H9 (cell line): ENCODE measurements at regions not wholly inside any gene's neighbourhood (a gene's known extent, or its start where the extent isn't known, plus 50 kb on each side); places are given as distances from the start of the nearest gene placed in this dataset.

Experiments used
- DNase-seq: peaks from one replicate; pipeline ENCODE4 v3.0.0-alpha.2; 2017
- H2AFZ ChIP-seq: one replicate; pipeline ENCODE4 v1.6.1; 2013; ENCODE audit warnings: mild to moderate bottlenecking, low read length, control low read depth, moderate library complexity
- H2AK5ac ChIP-seq: 2 replicates; pipeline ENCODE4 v1.6.1; 2013; ENCODE audit warnings: low read length, control low read depth, mixed read lengths; ENCODE audit not compliant: insufficient read length
- H2BK120ac ChIP-seq: one replicate; pipeline ENCODE4 v1.6.1; 2013; ENCODE audit warnings: low read depth, mild to moderate bottlenecking, low read length, control low read depth, inconsistent platforms; ENCODE audit not compliant: poor library complexity, severe bottlenecking
- H2BK12ac ChIP-seq: 2 replicates; pipeline ENCODE4 v1.6.1; 2013; ENCODE audit warnings: low read length, control low read depth, mixed read lengths, low read depth; ENCODE audit not compliant: insufficient read length
- H2BK15ac ChIP-seq: 2 replicates; pipeline ENCODE4 v1.6.1; 2013; ENCODE audit warnings: low read depth, low read length, control low read depth
- H2BK20ac ChIP-seq: one replicate; pipeline ENCODE4 v1.6.1; 2013; ENCODE audit warnings: low read depth, mild to moderate bottlenecking, low read length, control low read depth, inconsistent platforms; ENCODE audit not compliant: poor library complexity, severe bottlenecking
- H2BK5ac ChIP-seq: 2 replicates; pipeline ENCODE4 v1.6.1; 2013; ENCODE audit warnings: low read length, control low read depth, mixed read lengths; ENCODE audit not compliant: insufficient read length
- H3K14ac ChIP-seq: 2 replicates; pipeline ENCODE4 v1.6.1; 2013; ENCODE audit warnings: low read length, control low read depth; ENCODE audit not compliant: insufficient read depth
- H3K18ac ChIP-seq: 2 replicates; pipeline ENCODE4 v1.6.1; 2013; ENCODE audit warnings: low read depth, mild to moderate bottlenecking, mixed read lengths, low read length, control low read depth; ENCODE audit not compliant: insufficient read length
- H3K23ac ChIP-seq: 2 replicates; pipeline ENCODE4 v1.6.1; 2013; ENCODE audit warnings: low read length, control low read depth, mixed read lengths, low read depth; ENCODE audit not compliant: insufficient read length
- H3K23me2 ChIP-seq: 2 replicates; pipeline ENCODE4 v1.6.1; 2013; ENCODE audit warnings: low read depth, mild to moderate bottlenecking, mixed read lengths, low read length, control low read depth; ENCODE audit not compliant: insufficient read length, poor library complexity, severe bottlenecking
- H3K27ac ChIP-seq: 2 replicates; pipeline ENCODE4 v1.5.1; 2013; ENCODE audit warnings: low read length, control low read depth, mixed read lengths, low read depth; ENCODE audit not compliant: insufficient read length
- H3K27me3 ChIP-seq: 2 replicates; pipeline ENCODE4 v1.6.1; 2013; ENCODE audit warnings: low read length, control low read depth, inconsistent platforms; ENCODE audit not compliant: insufficient read depth
- H3K4ac ChIP-seq: 2 replicates; pipeline ENCODE4 v1.6.1; 2013; ENCODE audit warnings: low read depth, mild to moderate bottlenecking, control low read depth, inconsistent platforms, low read length, moderate library complexity
- H3K4me1 ChIP-seq: 2 replicates; pipeline ENCODE4 v1.6.1; 2013; ENCODE audit warnings: low read length, control low read depth, inconsistent platforms; ENCODE audit not compliant: insufficient read depth
- H3K4me2 ChIP-seq: 2 replicates; pipeline ENCODE4 v1.6.1; 2013; ENCODE audit warnings: low read length, control low read depth, mixed read lengths; ENCODE audit not compliant: insufficient read length, insufficient read depth
- H3K56ac ChIP-seq: 2 replicates; pipeline ENCODE4 v1.6.1; 2013; ENCODE audit warnings: low read depth, mild to moderate bottlenecking, mixed read lengths, low read length, control low read depth; ENCODE audit not compliant: insufficient read length
- H3K79me1 ChIP-seq: 2 replicates; pipeline ENCODE4 v1.6.1; 2013; ENCODE audit warnings: low read depth, mild to moderate bottlenecking, moderate library complexity, low read length, control low read depth, inconsistent platforms; ENCODE audit not compliant: insufficient read depth, poor library complexity, severe bottlenecking
- H3K79me2 ChIP-seq: 2 replicates; pipeline ENCODE4 v1.6.1; 2013; ENCODE audit warnings: low read length, control low read depth, inconsistent platforms; ENCODE audit not compliant: insufficient read depth
- H3K9ac ChIP-seq: 2 replicates; pipeline ENCODE4 v1.6.1; 2013; ENCODE audit warnings: low read length, control low read depth, mixed read lengths; ENCODE audit not compliant: insufficient read length; ENCODE audit errors: extremely low read depth
- H3K9me3 ChIP-seq: one replicate; pipeline ENCODE4 v1.6.1; 2013; ENCODE audit warnings: low read depth, low read length, inconsistent platforms; ENCODE audit not compliant: control insufficient read depth
- H3T11ph ChIP-seq: one replicate; pipeline ENCODE4 v1.6.1; 2013; ENCODE audit warnings: mild to moderate bottlenecking, low read length, control low read depth, inconsistent platforms
- H4K20me1 ChIP-seq: one replicate; pipeline ENCODE4 v1.6.1; 2013; ENCODE audit not compliant: control insufficient read depth, insufficient read length, insufficient read depth
- H4K5ac ChIP-seq: 2 replicates; pipeline ENCODE4 v1.6.1; 2013; ENCODE audit warnings: low read depth, mild to moderate bottlenecking, mixed read lengths, low read length, control low read depth; ENCODE audit not compliant: insufficient read length
- H4K8ac ChIP-seq: replicated peaks from 2 replicates; pipeline ENCODE4 v1.6.1; 2013; ENCODE audit warnings: low read length, control low read depth, mixed read lengths, low read depth; ENCODE audit not compliant: insufficient read length
- H4K91ac ChIP-seq: 2 replicates; pipeline ENCODE4 v1.6.1; 2013; ENCODE audit warnings: low read depth, mild to moderate bottlenecking, moderate library complexity, mixed read lengths, low read length, control low read depth; ENCODE audit not compliant: insufficient read length
- H3K27ac Mint-ChIP-seq, 3 experiments: 2 replicates in 2 of 3; 3 replicates in 1 of 3; pipeline ENCODE4 v1.8.0; 2020 to 2021; ENCODE audit warnings: mixed read lengths in 3 of 3, mild to moderate bottlenecking in 1 of 3, moderate library complexity in 1 of 3
- H3K27me3 Mint-ChIP-seq: 2 replicates; pipeline ENCODE4 v1.8.0; 2021; ENCODE audit warnings: low read depth, mild to moderate bottlenecking, moderate library complexity, mixed read lengths
- H3K36me3 Mint-ChIP-seq, 3 experiments: 2 replicates in 2 of 3; 3 replicates in 1 of 3; pipeline ENCODE4 v1.8.0; 2020 to 2021; ENCODE audit warnings: low read depth in 3 of 3, mixed read lengths in 3 of 3; ENCODE audit not compliant: insufficient read depth in 1 of 3
- H3K4me1 Mint-ChIP-seq, 2 experiments: 2 replicates each; pipeline ENCODE4 v1.8.0; 2020; ENCODE audit warnings: mixed read lengths in 2 of 2
- H3K4me3 Mint-ChIP-seq, 2 experiments: 2 replicates in 1 of 2; 3 replicates in 1 of 2; pipeline ENCODE4 v1.8.0; 2020 to 2021; ENCODE audit warnings: mild to moderate bottlenecking in 2 of 2, mixed read lengths in 2 of 2, moderate library complexity in 1 of 2
- H3K9me3 Mint-ChIP-seq, 2 experiments: 2 replicates in 1 of 2; 3 replicates in 1 of 2; pipeline ENCODE4 v1.8.0; 2020; ENCODE audit warnings: mild to moderate bottlenecking in 2 of 2, mixed read lengths in 2 of 2, moderate library complexity in 1 of 2
- TF ChIP-seq, protein P1 (sequence below): fragments of 200-600 bp; sonication (generic); conservative IDR thresholded peaks from 3 replicates; pipeline ENCODE4 v1.8.0; 2021; ENCODE audit warnings: antibody characterized with exemption, mild to moderate bottlenecking

DNA sequence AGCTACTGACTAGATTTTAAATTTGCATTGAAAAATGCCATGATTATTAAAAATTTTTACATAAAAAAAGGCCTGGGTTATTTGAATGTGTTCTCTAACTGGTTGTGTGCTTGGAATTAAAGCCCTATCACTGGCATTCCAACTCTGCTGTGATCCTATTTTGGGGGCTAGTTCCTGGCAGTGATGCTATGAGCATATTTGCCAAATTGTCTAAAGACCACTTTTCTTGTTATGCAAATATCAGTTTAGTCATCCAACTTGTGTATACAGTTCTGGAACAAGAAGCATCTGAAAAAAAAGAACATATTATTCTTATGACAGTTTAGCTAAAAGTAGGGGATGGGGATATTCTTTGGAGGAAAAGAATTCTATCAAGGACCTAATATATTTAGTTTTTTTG, 243.4 kb upstream of the ZNF717 start:
- H4K91ac ChIP-seq = no peak overlapping the region
- H3K56ac ChIP-seq = no peak overlapping the region
- no peak overlapping the region for H2AFZ ChIP-seq
- no peaks in the 10 kb centered on the region for H3K27me3 ChIP-seq
- no peak overlapping the region for H4K8ac ChIP-seq
- H3K9me3 Mint-ChIP-seq = peaks cover 11 to 18% of the 10 kb centered on the region in 2 experiments
- no peaks in the 10 kb centered on the region for H3K79me2 ChIP-seq
- TF ChIP-seq, protein P1, sequence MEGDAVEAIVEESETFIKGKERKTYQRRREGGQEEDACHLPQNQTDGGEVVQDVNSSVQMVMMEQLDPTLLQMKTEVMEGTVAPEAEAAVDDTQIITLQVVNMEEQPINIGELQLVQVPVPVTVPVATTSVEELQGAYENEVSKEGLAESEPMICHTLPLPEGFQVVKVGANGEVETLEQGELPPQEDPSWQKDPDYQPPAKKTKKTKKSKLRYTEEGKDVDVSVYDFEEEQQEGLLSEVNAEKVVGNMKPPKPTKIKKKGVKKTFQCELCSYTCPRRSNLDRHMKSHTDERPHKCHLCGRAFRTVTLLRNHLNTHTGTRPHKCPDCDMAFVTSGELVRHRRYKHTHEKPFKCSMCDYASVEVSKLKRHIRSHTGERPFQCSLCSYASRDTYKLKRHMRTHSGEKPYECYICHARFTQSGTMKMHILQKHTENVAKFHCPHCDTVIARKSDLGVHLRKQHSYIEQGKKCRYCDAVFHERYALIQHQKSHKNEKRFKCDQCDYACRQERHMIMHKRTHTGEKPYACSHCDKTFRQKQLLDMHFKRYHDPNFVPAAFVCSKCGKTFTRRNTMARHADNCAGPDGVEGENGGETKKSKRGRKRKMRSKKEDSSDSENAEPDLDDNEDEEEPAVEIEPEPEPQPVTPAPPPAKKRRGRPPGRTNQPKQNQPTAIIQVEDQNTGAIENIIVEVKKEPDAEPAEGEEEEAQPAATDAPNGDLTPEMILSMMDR = no peak
- H4K5ac ChIP-seq = no peak overlapping the region
- H3K4me1 ChIP-seq = peaks cover 5% of the 10 kb centered on the region
- no peak overlapping the region for H3T11ph ChIP-seq
- no peak overlapping the region for H3K27ac ChIP-seq
- H3K4me3 Mint-ChIP-seq = no peak overlapping the region
- no peaks in the 10 kb centered on the region for H4K20me1 ChIP-seq
- no peak overlapping the region for H3K14ac ChIP-seq
- no peak overlapping the region for H2BK5ac ChIP-seq
- H3K79me1 ChIP-seq = no peaks in the 10 kb centered on the region
- no peak overlapping the region for H2BK120ac ChIP-seq
- H3K9me3 ChIP-seq = no peaks in the 10 kb centered on the region
- H3K27me3 Mint-ChIP-seq = no peaks in the 10 kb centered on the region
- no peak overlapping the region for H3K23ac ChIP-seq
- DNase-seq = no peak
- peaks cover 17 to 24% (median 23%) of the 10 kb centered on the region in 3 experiments for H3K36me3 Mint-ChIP-seq
- no peak overlapping the region for H2BK20ac ChIP-seq
- no peak overlapping the region for H2BK12ac ChIP-seq
- no peak overlapping the region for H3K18ac ChIP-seq
- peaks cover 16 to 28% of the 10 kb centered on the region in 2 experiments for H3K4me1 Mint-ChIP-seq
- no peak overlapping the region for H2AK5ac ChIP-seq
- H3K9ac ChIP-seq = no peak overlapping the region
- no peak overlapping the region for H3K27ac Mint-ChIP-seq
- H3K4ac ChIP-seq = no peak overlapping the region
- no peak overlapping the region for H2BK15ac ChIP-seq
- no peaks in the 10 kb centered on the region for H3K23me2 ChIP-seq
- H3K4me2 ChIP-seq = no peak overlapping the region
